IPS-NIHi7 (cell line): ENCODE measurements at regions not wholly inside any gene's neighbourhood (a gene's known extent, or its start where the extent isn't known, plus 50 kb on each side); places are given as distances from the start of the nearest gene placed in this dataset.

Experiments used
- DNase-seq: peaks from one replicate; pipeline ENCODE4 v3.0.0; 2012; ENCODE audit warnings: mixed read lengths; ENCODE audit errors: extremely low spot score

GRCh38 chr11:28619846-28620540 lies 511.8 kb downstream of the METTL15 start:
- no peak for DNase-seq

GRCh38 chr11:28618416-28618815 lies 510.2 kb downstream of the METTL15 start:
- DNase-seq: no peak

- no peak for DNase-seq
These were observed 508.2 kb downstream of the METTL15 start for GRCh38 chr11:28616160-28616965.

- DNase-seq: no peak
These were observed 507.4 kb downstream of the METTL15 start for GRCh38 chr11:28615542-28615941.

- peak; percentile 67 for DNase-seq
These were observed 498.7 kb downstream of the METTL15 start for GRCh38 chr11:28606930-28607329.

- no peak for DNase-seq
These were observed 491.5 kb downstream of the METTL15 start for GRCh38 chr11:28599656-28600055.

- DNase-seq: no peak
These were observed 490.3 kb downstream of the METTL15 start for GRCh38 chr11:28598531-28598930.

- DNase-seq: no peak
These were observed 488.6 kb downstream of the METTL15 start for GRCh38 chr11:28596816-28597215.

GRCh38 chr11:28592141-28592540 lies 484.0 kb downstream of the METTL15 start:
- no peak for DNase-seq

- DNase-seq: no peak
These were observed 476.8 kb downstream of the METTL15 start for GRCh38 chr11:28584992-28585391.

GRCh38 chr11:28582506-28582905 lies 474.3 kb downstream of the METTL15 start:
- DNase-seq: no peak

- peak; percentile 18 for DNase-seq
These were observed 473.4 kb downstream of the METTL15 start for GRCh38 chr11:28581286-28582242.

- DNase-seq: no peak
These were observed 463.2 kb downstream of the METTL15 start for GRCh38 chr11:28571371-28571770.

GRCh38 chr11:28569106-28569505 lies 460.9 kb downstream of the METTL15 start:
- DNase-seq: no peak

- peak; percentile 86 for DNase-seq
These were observed 458.3 kb downstream of the METTL15 start for GRCh38 chr11:28566339-28567089.

GRCh38 chr11:28559492-28559891 lies 451.3 kb downstream of the METTL15 start:
- peak; percentile 29 for DNase-seq

- DNase-seq: no peak
These were observed 439.1 kb downstream of the METTL15 start for GRCh38 chr11:28547321-28547741.

- no peak for DNase-seq
These were observed 437.3 kb downstream of the METTL15 start for GRCh38 chr11:28545536-28545935.

GRCh38 chr11:28542561-28542960 lies 434.4 kb downstream of the METTL15 start:
- no peak for DNase-seq

- DNase-seq: no peak
These were observed 431.2 kb downstream of the METTL15 start for GRCh38 chr11:28539239-28540030.
